GM12891 (cell line): ENCODE measurements at regions not wholly inside any gene's neighbourhood (a gene's known extent, or its start where the extent isn't known, plus 50 kb on each side); places are given as distances from the start of the nearest gene placed in this dataset.
"Not testable (repeated sequence)": the region's sequence is repeated elsewhere in the genome, so short reads cannot be mapped to it uniquely, and the experiment has no call there.

Source experiments
- DNase-seq: peaks from one replicate; pipeline ENCODE4 v3.0.0; 2011; ENCODE audit warnings: low spot score; ENCODE audit not compliant: insufficient read length
- FAIRE-seq: peaks from 2 replicates; lab custom pipeline; 2011; peaks lifted over from hg19 to GRCh38; lab: Jason Lieb, UNC
- PAX5 ChIP-seq: IDR thresholded peaks from 2 replicates; pipeline ENCODE4 v1.6.1; 2011; ENCODE audit warnings: low read length, moderate library complexity, mild to moderate bottlenecking; ENCODE audit not compliant: insufficient read depth, severe bottlenecking
- POLR2A ChIP-seq: IDR thresholded peaks from 2 replicates; pipeline ENCODE4 v1.6.1; 2011; ENCODE audit warnings: low read depth, low read length, control low read depth
- POLR2AphosphoS5 ChIP-seq: IDR thresholded peaks from 2 replicates; pipeline ENCODE4 v1.6.1; 2011; ENCODE audit warnings: low read depth, low read length, control low read depth
- POU2F2 ChIP-seq: IDR thresholded peaks from 2 replicates; pipeline ENCODE4 v1.6.1; 2011; ENCODE audit warnings: low read depth, mild to moderate bottlenecking, control low read depth, low read length, moderate library complexity
- SPI1 ChIP-seq: IDR thresholded peaks from 2 replicates; pipeline ENCODE4 v1.6.1; 2011; ENCODE audit warnings: low read depth, low read length, control low read depth
- TAF1 ChIP-seq: IDR thresholded peaks from 2 replicates; pipeline ENCODE4 v1.6.1; 2011; ENCODE audit warnings: low read depth, low read length, control low read depth

- DNase-seq (no peak), FAIRE-seq (no peak)
- TF ChIP-seq PAX5 = no peak
- TF ChIP-seq TAF1 = no peak
- no peak for TF ChIP-seq POLR2A
- TF ChIP-seq SPI1 = no peak
- no peak for TF ChIP-seq POU2F2
- no peak for TF ChIP-seq POLR2AphosphoS5
These were observed 831.7 kb upstream of the SPRY2 start for GRCh38 chr13:81172603-81173002.

- DNase-seq (no peak), FAIRE-seq (no peak)
- TF ChIP-seq POLR2A (no peak), SPI1 (no peak), POU2F2 (no peak), TAF1 (no peak), PAX5 (no peak), POLR2AphosphoS5 (no peak)
These were observed 830.2 kb upstream of the SPRY2 start for GRCh38 chr13:81171065-81171647.

- FAIRE-seq, DNase-seq: not testable (repeated sequence)
These were observed 822.9 kb upstream of the SPRY2 start for GRCh38 chr13:81163823-81164222.

GRCh38 chr13:81153478-81153877 is 812.6 kb upstream of the SPRY2 start:
- TF ChIP-seq TAF1 (no peak), PAX5 (no peak), POLR2AphosphoS5 (no peak), POU2F2 (no peak), POLR2A (no peak), SPI1 (no peak)
- DNase-seq (no peak), FAIRE-seq (no peak)

GRCh38 chr13:81148822-81149221 is 807.9 kb upstream of the SPRY2 start:
- TF ChIP-seq SPI1 (no peak), POLR2AphosphoS5 (no peak), POU2F2 (no peak), POLR2A (no peak), PAX5 (no peak), TAF1 (no peak)
- no peak for FAIRE-seq
- DNase-seq = no peak

- not testable (repeated sequence) for FAIRE-seq, DNase-seq
These were observed 805.6 kb upstream of the SPRY2 start for GRCh38 chr13:81146576-81146975.

- FAIRE-seq = no peak
- no peak for TF ChIP-seq POLR2AphosphoS5
- TF ChIP-seq POU2F2 = no peak
- TF ChIP-seq PAX5 = no peak
- TF ChIP-seq TAF1 = no peak
- no peak for TF ChIP-seq POLR2A
- TF ChIP-seq SPI1 = no peak
- DNase-seq = no peak
These were observed 801.5 kb upstream of the SPRY2 start for GRCh38 chr13:81142306-81142999.

- no peak for DNase-seq
- TF ChIP-seq TAF1 = no peak
- no peak for FAIRE-seq
These were observed 799.7 kb upstream of the SPRY2 start for GRCh38 chr13:81140675-81141074.

- no peak for DNase-seq
- FAIRE-seq = no peak
- TF ChIP-seq TAF1 = no peak
- TF ChIP-seq SPI1 = no peak
- no peak for TF ChIP-seq POU2F2
- TF ChIP-seq POLR2A = no peak
- no peak for TF ChIP-seq POLR2AphosphoS5
- no peak for TF ChIP-seq PAX5
These were observed 799.1 kb upstream of the SPRY2 start for GRCh38 chr13:81139987-81140386.

- no peak for DNase-seq
- no peak for FAIRE-seq
- no peak for TF ChIP-seq POU2F2
- no peak for TF ChIP-seq SPI1
- no peak for TF ChIP-seq PAX5
- TF ChIP-seq TAF1 = no peak
- TF ChIP-seq POLR2A = no peak
- TF ChIP-seq POLR2AphosphoS5 = no peak
These were observed 797.5 kb upstream of the SPRY2 start for GRCh38 chr13:81138353-81138980.
